HEK293 (cell line): ENCODE measurements at regions not wholly inside any gene's neighbourhood (a gene's known extent, or its start where the extent isn't known, plus 50 kb on each side); places are given as distances from the start of the nearest gene placed in this dataset.

ENCODE experiments used
- HOXA7 ChIP-seq: sonication (generic); formaldehyde crosslinking; IDR thresholded peaks from 2 replicates; pipeline ENCODE4 v1.8.1; 2022; ENCODE audit warnings: missing genetic modification reagents, borderline replicate concordance
- INSM2 ChIP-seq: fragments of 450-650 bp; formaldehyde crosslinking; IDR thresholded peaks from 2 replicates; pipeline ENCODE4 v1.5.1; 2016; ENCODE audit warnings: missing biosample characterization, missing genetic modification characterization
- PRDM10 ChIP-seq: fragments of 450-650 bp; formaldehyde crosslinking; IDR thresholded peaks from 2 replicates; pipeline ENCODE4 v1.5.1; 2016; ENCODE audit warnings: missing biosample characterization, missing genetic modification characterization
- TCF7L2 ChIP-seq: IDR thresholded peaks from 2 replicates; pipeline ENCODE4 v1.6.1; 2011; ENCODE audit warnings: low read depth, mild to moderate bottlenecking, inconsistent platforms, low read length, moderate library complexity, borderline replicate concordance
- ZBTB44 ChIP-seq: fragments of 450-650 bp; IDR thresholded peaks from 2 replicates; pipeline ENCODE4 v1.5.1; 2018; ENCODE audit warnings: missing biosample characterization, mild to moderate bottlenecking, missing genetic modification characterization
- ZBTB7A ChIP-seq: fragments of 450-650 bp; formaldehyde crosslinking; IDR thresholded peaks from 2 replicates; pipeline ENCODE4 v1.5.1; 2016; ENCODE audit warnings: low read depth, missing biosample characterization, missing genetic modification characterization
- ZFP37 ChIP-seq: fragments of 450-650 bp; formaldehyde crosslinking; IDR thresholded peaks from 2 replicates; pipeline ENCODE4 v1.5.1; 2016; ENCODE audit warnings: missing biosample characterization, missing genetic modification characterization
- ZNF311 ChIP-seq: fragments of 450-650 bp; formaldehyde crosslinking; IDR thresholded peaks from 2 replicates; pipeline ENCODE4 v1.5.1; 2017; ENCODE audit warnings: missing biosample characterization, missing genetic modification characterization, borderline replicate concordance
- ZNF530 ChIP-seq: fragments of 450-650 bp; formaldehyde crosslinking; IDR thresholded peaks from 2 replicates; pipeline ENCODE4 v1.5.1; 2016; ENCODE audit warnings: low read depth, missing biosample characterization, missing genetic modification characterization
- ZNF76 ChIP-seq: fragments of 450-650 bp; formaldehyde crosslinking; IDR thresholded peaks from 2 replicates; pipeline ENCODE4; 2016; ENCODE audit warnings: low read depth, missing biosample characterization, missing genetic modification characterization, borderline replicate concordance
- TF ChIP-seq, protein P1 (sequence below): fragments of 450-650 bp; formaldehyde crosslinking; IDR thresholded peaks from 2 replicates; pipeline ENCODE4 v1.5.1; 2016; ENCODE audit warnings: missing biosample characterization, missing genetic modification characterization
- TF ChIP-seq, protein P2 (sequence below): fragments of 450-650 bp; formaldehyde crosslinking; IDR thresholded peaks from 2 replicates; pipeline ENCODE4 v1.5.1; 2016; ENCODE audit warnings: missing biosample characterization, missing genetic modification characterization
- TF ChIP-seq, protein P3 (sequence below): sonication (generic); formaldehyde crosslinking; IDR thresholded peaks from 2 replicates; pipeline ENCODE4 v1.8.1; 2022; ENCODE audit warnings: mild to moderate bottlenecking, moderate library complexity, missing genetic modification reagents
- TF ChIP-seq, protein P4 (sequence below): fragments of 450-650 bp; formaldehyde crosslinking; IDR thresholded peaks from 2 replicates; pipeline ENCODE4 v1.5.1; 2016; ENCODE audit warnings: missing biosample characterization, missing genetic modification characterization

DNA sequence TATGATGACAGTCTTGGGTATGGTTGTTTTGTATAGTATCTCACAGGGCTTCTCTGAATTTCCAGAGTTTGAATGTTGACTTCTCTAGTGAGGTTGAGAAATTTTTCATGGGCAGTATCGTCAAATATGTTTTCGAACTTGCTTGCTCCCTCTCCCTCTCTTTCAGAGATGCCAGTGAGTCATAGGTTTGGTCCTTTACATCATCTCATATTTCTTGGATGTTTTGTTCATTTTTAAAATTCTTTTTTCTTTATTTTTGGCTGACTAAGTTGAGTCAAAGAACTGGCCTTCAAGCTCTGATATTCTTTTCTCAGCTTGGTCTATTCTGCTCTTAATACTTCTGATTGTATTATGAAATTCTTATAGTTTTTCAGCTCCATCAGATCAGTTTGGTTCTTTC, 282.3 kb upstream of the NECTIN3 start:
- TF ChIP-seq, protein P1, sequence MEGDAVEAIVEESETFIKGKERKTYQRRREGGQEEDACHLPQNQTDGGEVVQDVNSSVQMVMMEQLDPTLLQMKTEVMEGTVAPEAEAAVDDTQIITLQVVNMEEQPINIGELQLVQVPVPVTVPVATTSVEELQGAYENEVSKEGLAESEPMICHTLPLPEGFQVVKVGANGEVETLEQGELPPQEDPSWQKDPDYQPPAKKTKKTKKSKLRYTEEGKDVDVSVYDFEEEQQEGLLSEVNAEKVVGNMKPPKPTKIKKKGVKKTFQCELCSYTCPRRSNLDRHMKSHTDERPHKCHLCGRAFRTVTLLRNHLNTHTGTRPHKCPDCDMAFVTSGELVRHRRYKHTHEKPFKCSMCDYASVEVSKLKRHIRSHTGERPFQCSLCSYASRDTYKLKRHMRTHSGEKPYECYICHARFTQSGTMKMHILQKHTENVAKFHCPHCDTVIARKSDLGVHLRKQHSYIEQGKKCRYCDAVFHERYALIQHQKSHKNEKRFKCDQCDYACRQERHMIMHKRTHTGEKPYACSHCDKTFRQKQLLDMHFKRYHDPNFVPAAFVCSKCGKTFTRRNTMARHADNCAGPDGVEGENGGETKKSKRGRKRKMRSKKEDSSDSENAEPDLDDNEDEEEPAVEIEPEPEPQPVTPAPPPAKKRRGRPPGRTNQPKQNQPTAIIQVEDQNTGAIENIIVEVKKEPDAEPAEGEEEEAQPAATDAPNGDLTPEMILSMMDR (tag by site-specific recombination), result no peak
- TF ChIP-seq TCF7L2 (no peak), PRDM10 (tag by site-specific recombination) (no peak), ZBTB7A (tag by site-specific recombination) (no peak), HOXA7 (CRISPR knock-in tag) (no peak), ZNF311 (no peak), ZNF530 (tag by site-specific recombination) (no peak), INSM2 (tag by site-specific recombination) (no peak), ZBTB44 (tag by site-specific recombination) (no peak), ZNF76 (tag by site-specific recombination) (no peak), ZFP37 (no peak)
- TF ChIP-seq, protein P2, sequence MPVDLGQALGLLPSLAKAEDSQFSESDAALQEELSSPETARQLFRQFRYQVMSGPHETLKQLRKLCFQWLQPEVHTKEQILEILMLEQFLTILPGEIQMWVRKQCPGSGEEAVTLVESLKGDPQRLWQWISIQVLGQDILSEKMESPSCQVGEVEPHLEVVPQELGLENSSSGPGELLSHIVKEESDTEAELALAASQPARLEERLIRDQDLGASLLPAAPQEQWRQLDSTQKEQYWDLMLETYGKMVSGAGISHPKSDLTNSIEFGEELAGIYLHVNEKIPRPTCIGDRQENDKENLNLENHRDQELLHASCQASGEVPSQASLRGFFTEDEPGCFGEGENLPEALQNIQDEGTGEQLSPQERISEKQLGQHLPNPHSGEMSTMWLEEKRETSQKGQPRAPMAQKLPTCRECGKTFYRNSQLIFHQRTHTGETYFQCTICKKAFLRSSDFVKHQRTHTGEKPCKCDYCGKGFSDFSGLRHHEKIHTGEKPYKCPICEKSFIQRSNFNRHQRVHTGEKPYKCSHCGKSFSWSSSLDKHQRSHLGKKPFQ, result no peak
- TF ChIP-seq, protein P3, sequence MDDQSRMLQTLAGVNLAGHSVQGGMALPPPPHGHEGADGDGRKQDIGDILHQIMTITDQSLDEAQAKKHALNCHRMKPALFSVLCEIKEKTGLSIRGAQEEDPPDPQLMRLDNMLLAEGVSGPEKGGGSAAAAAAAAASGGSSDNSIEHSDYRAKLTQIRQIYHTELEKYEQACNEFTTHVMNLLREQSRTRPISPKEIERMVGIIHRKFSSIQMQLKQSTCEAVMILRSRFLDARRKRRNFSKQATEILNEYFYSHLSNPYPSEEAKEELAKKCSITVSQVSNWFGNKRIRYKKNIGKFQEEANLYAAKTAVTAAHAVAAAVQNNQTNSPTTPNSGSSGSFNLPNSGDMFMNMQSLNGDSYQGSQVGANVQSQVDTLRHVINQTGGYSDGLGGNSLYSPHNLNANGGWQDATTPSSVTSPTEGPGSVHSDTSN, result no peak
- TF ChIP-seq, protein P4, sequence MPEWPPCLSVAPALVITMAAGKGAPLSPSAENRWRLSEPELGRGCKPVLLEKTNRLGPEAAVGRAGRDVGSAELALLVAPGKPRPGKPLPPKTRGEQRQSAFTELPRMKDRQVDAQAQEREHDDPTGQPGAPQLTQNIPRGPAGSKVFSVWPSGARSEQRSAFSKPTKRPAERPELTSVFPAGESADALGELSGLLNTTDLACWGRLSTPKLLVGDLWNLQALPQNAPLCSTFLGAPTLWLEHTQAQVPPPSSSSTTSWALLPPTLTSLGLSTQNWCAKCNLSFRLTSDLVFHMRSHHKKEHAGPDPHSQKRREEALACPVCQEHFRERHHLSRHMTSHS (tag by site-specific recombination), result no peak
